Adrenal gland (tissue), 5 donors: ENCODE measurements at regions not wholly inside any gene's neighbourhood (a gene's known extent, or its start where the extent isn't known, plus 50 kb on each side); places are given as distances from the start of the nearest gene placed in this dataset.

Experiments used
- POLR2A ChIP-seq, 2 donors: fragments of 450-650 bp; IDR thresholded peaks; one replicate each; pipeline ENCODE4 v1.6.1; 2017; ENCODE audit warnings: antibody characterized with exemption in 2 of 2, mild to moderate bottlenecking in 2 of 2, moderate library complexity in 1 of 2
- TF ChIP-seq, protein P1 (sequence below), 6 experiments: fragments of 450-650 bp in 4 of 6; fragments of 200-600 bp in 2 of 6; sonication (generic) in 1 of 6; IDR thresholded peaks; 1 replicate in 5 of 6; 2 replicates in 1 of 6; pipeline versions ENCODE4 v1.5.1 to v1.8.0; 2016 to 2021; ENCODE audit warnings: antibody characterized with exemption in 6 of 6, mild to moderate bottlenecking in 2 of 6, moderate library complexity in 1 of 6
- donor health status: DM: no; HTN: no; CAD: no.

GRCh38 chrX:10743476-10743875, 123.1 kb upstream of the MID1 start:
- TF ChIP-seq, protein P1, sequence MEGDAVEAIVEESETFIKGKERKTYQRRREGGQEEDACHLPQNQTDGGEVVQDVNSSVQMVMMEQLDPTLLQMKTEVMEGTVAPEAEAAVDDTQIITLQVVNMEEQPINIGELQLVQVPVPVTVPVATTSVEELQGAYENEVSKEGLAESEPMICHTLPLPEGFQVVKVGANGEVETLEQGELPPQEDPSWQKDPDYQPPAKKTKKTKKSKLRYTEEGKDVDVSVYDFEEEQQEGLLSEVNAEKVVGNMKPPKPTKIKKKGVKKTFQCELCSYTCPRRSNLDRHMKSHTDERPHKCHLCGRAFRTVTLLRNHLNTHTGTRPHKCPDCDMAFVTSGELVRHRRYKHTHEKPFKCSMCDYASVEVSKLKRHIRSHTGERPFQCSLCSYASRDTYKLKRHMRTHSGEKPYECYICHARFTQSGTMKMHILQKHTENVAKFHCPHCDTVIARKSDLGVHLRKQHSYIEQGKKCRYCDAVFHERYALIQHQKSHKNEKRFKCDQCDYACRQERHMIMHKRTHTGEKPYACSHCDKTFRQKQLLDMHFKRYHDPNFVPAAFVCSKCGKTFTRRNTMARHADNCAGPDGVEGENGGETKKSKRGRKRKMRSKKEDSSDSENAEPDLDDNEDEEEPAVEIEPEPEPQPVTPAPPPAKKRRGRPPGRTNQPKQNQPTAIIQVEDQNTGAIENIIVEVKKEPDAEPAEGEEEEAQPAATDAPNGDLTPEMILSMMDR (IDR thresholded peaks at IDR 0.05): no peak
- no peak for TF ChIP-seq POLR2A (IDR thresholded peaks at IDR 0.05)
